Epithelial cell of proximal tubule (primary cell): ENCODE measurements at regions not wholly inside any gene's neighbourhood (a gene's known extent, or its start where the extent isn't known, plus 50 kb on each side); places are given as distances from the start of the nearest gene placed in this dataset.

Source experiments
- DNase-seq: peaks from one replicate; pipeline ENCODE4 v3.0.0-alpha.2; 2011; ENCODE audit warnings: low read depth
- H3K4me3 ChIP-seq: 2 replicates; pipeline ENCODE4 v1.5.1; 2011; ENCODE audit warnings: low read depth, mild to moderate bottlenecking, low read length
- TF ChIP-seq, protein P1 (sequence below): conservative IDR thresholded peaks from 2 replicates; pipeline ENCODE4 v1.5.1; 2012; ENCODE audit warnings: low read depth, mild to moderate bottlenecking, low read length

DNA sequence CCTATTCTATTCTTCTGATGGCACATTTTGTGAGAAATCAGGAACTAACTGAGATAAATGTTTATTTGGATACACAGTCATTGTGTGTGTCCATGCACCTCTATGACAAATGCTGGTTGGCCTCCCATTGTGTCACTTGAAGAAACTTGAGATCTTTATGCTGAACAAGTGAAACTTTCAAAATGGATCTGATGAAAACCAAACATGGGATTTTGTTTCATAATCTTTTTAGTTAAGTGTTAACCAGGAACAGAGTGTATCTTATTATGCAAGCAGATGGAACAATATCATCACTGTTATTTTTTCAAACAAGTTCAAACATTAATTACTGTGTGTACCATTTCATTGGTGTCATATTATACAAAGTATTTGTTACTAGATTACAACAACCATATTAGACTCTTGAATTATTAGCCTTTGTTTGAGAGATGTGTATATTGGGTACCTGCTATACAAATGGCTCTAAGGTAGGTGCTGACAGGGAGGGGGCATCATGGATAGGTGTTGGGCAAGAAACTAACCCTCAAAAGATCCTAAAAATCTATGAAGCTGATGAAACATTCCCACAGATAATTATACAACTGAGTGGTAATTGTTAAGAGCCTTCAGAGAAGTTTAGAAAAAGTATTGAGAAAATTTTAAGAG lies 159.8 kb downstream of the PALM2AKAP2 start:
- H3K4me3 ChIP-seq: no peak overlapping the region
- DNase-seq: no peak
- TF ChIP-seq, protein P1, sequence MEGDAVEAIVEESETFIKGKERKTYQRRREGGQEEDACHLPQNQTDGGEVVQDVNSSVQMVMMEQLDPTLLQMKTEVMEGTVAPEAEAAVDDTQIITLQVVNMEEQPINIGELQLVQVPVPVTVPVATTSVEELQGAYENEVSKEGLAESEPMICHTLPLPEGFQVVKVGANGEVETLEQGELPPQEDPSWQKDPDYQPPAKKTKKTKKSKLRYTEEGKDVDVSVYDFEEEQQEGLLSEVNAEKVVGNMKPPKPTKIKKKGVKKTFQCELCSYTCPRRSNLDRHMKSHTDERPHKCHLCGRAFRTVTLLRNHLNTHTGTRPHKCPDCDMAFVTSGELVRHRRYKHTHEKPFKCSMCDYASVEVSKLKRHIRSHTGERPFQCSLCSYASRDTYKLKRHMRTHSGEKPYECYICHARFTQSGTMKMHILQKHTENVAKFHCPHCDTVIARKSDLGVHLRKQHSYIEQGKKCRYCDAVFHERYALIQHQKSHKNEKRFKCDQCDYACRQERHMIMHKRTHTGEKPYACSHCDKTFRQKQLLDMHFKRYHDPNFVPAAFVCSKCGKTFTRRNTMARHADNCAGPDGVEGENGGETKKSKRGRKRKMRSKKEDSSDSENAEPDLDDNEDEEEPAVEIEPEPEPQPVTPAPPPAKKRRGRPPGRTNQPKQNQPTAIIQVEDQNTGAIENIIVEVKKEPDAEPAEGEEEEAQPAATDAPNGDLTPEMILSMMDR: no peak

DNA sequence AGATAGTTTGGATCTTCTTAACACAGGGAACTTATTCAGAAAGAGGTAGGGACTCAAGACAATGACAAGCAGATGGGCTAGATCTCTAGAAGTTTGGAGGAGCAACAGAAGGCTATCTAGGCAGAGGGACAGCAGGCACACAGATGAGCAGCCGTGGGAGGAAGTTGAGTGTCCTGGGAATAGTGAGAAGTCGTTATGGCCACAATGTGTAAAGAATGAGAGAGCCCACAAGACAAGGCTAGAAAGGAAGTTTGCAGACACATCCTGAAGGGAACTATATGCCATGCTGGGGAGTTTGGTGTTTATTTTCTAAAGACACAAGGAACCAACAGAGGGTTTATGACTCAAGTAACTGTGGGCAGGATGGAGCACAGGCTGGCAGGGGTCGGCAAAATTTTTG lies 160.6 kb downstream of the PALM2AKAP2 start:
- no peak for DNase-seq
- TF ChIP-seq, protein P1: no peak
- H3K4me3 ChIP-seq: no peak overlapping the region

DNA sequence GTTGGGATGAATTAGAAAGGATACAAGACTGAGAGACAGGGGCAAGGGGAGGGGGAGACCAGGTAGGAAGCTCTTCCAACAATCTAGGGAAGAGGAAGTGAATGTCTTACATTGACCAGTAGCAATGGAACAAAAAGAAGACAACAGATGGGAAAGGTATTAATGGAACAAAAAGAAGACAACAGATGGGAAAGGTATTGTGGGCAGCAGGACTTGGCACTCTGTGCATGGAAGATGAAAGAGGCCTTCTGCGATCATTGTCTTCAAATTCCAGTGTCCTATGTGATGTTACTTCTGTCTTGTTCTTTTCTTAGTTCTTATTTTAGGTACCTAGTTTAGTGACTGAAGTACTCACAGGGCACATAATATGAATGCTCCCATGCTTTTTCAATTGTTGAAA lies 161.8 kb downstream of the PALM2AKAP2 start:
- H3K4me3 ChIP-seq: no peak overlapping the region
- TF ChIP-seq, protein P1: no peak
- DNase-seq: no peak

DNA sequence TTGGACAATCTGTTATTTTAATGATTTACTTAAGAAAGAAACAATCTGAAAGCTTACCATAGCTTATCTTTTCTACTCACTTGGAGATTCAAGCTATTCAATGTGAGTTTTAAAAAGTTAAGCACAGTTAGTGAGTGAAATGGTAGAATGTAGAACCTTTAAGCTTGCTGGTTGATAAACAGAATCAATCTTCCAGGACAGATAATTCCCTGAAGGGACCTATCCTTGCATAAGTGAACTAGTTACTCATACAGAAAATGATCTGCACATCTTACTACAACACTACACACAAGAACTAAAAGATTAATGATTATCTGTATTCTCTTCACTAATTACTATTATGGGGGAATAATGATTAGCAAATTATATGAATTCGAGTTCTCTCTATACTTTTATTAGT lies 165.6 kb downstream of the PALM2AKAP2 start:
- DNase-seq: no peak
- no peak overlapping the region for H3K4me3 ChIP-seq
- TF ChIP-seq, protein P1: no peak

DNA sequence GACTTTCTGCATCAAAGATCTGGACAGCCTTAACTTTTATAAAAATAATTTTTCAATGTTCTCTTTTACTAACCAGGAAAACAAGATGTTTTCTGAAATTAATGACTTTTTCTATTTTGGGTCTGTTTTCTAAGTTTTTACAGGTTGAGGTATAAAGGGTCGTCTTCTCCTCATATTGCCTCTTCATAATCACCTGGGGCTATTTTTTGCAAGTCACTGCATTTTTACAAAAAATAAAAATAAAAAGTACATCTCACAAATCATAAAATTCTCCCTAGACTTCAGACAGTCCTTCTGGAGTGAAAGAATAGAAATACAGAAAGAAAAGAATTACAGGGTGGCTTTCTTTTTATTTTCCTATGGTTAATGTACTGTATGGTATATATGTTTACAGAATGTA lies 168.5 kb downstream of the PALM2AKAP2 start:
- no peak for DNase-seq
- no peak overlapping the region for H3K4me3 ChIP-seq
- TF ChIP-seq, protein P1: no peak

DNA sequence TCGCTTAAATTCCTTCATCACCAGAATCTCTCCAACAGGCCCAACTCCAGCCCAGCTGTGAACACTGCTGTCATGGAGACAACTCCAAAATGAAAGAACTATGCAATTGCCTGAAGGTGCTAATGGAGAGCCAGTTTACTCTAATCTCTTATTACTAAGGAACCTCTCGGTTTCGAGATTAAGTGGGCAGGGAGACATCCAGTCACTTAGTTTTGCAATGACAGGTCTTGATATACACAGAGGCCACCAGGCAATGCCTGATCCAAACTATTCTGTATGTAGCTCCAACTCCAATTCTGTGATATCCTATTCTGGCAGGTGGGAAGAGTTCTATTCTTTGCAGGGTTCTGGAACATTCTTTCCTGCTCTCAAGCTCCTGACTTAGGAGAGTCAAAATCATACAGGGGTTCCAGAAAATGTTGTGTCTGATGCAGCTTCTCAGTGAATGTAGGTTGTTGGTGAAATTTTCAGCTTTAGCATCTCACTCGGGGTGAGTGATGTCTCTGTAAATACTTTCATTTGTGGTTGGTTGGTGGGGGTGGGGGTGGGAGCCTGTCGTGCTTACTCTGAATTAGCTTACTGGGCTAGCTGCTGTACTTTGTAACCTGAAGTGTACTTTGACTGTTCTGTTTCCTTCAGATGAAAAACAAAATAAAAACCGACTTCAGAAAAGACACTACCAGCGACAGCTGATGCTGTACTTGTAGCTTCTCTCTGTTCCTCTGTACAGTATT lies 170.9 kb downstream of the PALM2AKAP2 start:
- TF ChIP-seq, protein P1: no peak
- DNase-seq: no peak
- H3K4me3 ChIP-seq: no peak overlapping the region

DNA sequence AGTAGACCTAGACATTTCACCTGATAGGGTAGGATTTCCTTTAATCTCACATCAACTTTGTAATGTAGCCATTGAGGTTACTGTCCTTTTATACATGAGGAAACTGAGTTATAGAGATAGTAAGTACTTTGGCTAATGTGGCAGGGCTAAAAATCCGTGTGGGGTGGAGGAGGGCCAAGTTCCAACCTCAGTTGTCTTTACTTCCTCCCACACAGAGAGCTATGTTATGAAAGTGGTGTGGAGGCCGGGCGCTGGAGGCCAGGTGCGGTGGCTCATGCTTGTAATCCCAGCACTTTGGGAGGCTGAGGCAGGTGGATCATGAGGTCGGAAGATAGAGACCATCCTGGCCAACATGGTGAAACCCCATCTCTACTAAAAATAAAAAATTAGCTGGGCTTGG lies 173.3 kb downstream of the PALM2AKAP2 start:
- DNase-seq: no peak
- TF ChIP-seq, protein P1: no peak
- H3K4me3 ChIP-seq: no peak overlapping the region
